PC-3 (cell line): ENCODE measurements at regions not wholly inside any gene's neighbourhood (a gene's known extent, or its start where the extent isn't known, plus 50 kb on each side); places are given as distances from the start of the nearest gene placed in this dataset.

Experiments
- CTCF ChIP-seq: fragments of 300-600 bp; sonication (generic); conservative IDR thresholded peaks from 2 replicates; pipeline ENCODE4 v1.5.1; 2017; ENCODE audit warnings: antibody characterized with exemption, low read depth, mild to moderate bottlenecking, low read length
- EZH2 ChIP-seq: fragments of 300-600 bp; sonication (generic); IDR thresholded peaks from one replicate; pipeline ENCODE4 v1.6.1; 2017; ENCODE audit warnings: antibody characterized with exemption, mild to moderate bottlenecking, low read length; ENCODE audit not compliant: unreplicated experiment
- EZH2phosphoT487 ChIP-seq: fragments of 300-600 bp; sonication (generic); IDR thresholded peaks from 2 replicates; pipeline ENCODE4 v1.6.1; 2018; ENCODE audit warnings: mild to moderate bottlenecking, antibody characterized with exemption, low read length, borderline replicate concordance

GRCh38 chr14:83779266-83779665, 1750.7 kb upstream of the FLRT2 start:
- TF ChIP-seq CTCF (no peak), EZH2 (no peak), EZH2phosphoT487 (no peak)
